Uterus (tissue), 3 donors: ENCODE measurements at regions not wholly inside any gene's neighbourhood (a gene's known extent, or its start where the extent isn't known, plus 50 kb on each side); places are given as distances from the start of the nearest gene placed in this dataset.

Experiments
- DNase-seq, 2 donors: peaks; one replicate each; pipeline ENCODE4 v3.0.0-alpha.2; 2019 to 2020
- H3K27ac ChIP-seq, 2 donors: fragments of 200-600 bp; sonication (generic); 1 replicate in 1 of 2; 2 replicates in 1 of 2; pipeline ENCODE4 v1.5.1; 2016 to 2018
- H3K27me3 ChIP-seq, 2 donors: fragments of 200-600 bp; sonication (generic); one replicate each; pipeline ENCODE4 v1.5.1; 2018 to 2019; ENCODE audit warnings: control low read depth in 1 of 2
- H3K36me3 ChIP-seq, 2 donors: fragments of 200-600 bp; sonication (generic); one replicate each; pipeline ENCODE4 v1.5.1; 2019; ENCODE audit warnings: control low read depth in 1 of 2
- H3K4me1 ChIP-seq, 2 donors: fragments of 200-600 bp; sonication (generic); one replicate each; pipeline ENCODE4 v1.5.1; 2018 to 2019; ENCODE audit warnings: control low read depth in 1 of 2
- H3K4me3 ChIP-seq, 2 donors: fragments of 200-600 bp; sonication (generic); 1 replicate in 1 of 2; 2 replicates in 1 of 2; pipeline ENCODE4 v1.5.1; 2018 to 2019; ENCODE audit warnings: mild to moderate bottlenecking in 1 of 2
- H3K9me3 ChIP-seq, 2 donors: fragments of 200-600 bp; sonication (generic); one replicate each; pipeline ENCODE4 v1.5.1; 2019; ENCODE audit warnings: control low read depth in 1 of 2
- POLR2A ChIP-seq, 2 donors: fragments of 450-650 bp; IDR thresholded peaks; one replicate each; pipeline ENCODE4 v1.6.1; 2016; ENCODE audit warnings: antibody characterized with exemption in 2 of 2, mild to moderate bottlenecking in 1 of 2, moderate library complexity in 1 of 2
- intact Hi-C: fragments of 100-400 bp; cut with DNase I; formaldehyde crosslinking; loops from one replicate; pipeline ENCODE4 v1.15.1; 2023; ENCODE audit warnings: low total_unique reads
- TF ChIP-seq, protein P1 (sequence below), 4 experiments: fragments of 200-600 bp in 2 of 4; fragments of 450-650 bp in 2 of 4; sonication (generic) in 2 of 4; IDR thresholded peaks; one replicate each; pipeline ENCODE4 v1.5.1; 2016 to 2019; ENCODE audit warnings: antibody characterized with exemption in 4 of 4, mild to moderate bottlenecking in 2 of 4, moderate library complexity in 1 of 4
- donor health status: DM: yes; HTN: yes; CAD: no.

DNA sequence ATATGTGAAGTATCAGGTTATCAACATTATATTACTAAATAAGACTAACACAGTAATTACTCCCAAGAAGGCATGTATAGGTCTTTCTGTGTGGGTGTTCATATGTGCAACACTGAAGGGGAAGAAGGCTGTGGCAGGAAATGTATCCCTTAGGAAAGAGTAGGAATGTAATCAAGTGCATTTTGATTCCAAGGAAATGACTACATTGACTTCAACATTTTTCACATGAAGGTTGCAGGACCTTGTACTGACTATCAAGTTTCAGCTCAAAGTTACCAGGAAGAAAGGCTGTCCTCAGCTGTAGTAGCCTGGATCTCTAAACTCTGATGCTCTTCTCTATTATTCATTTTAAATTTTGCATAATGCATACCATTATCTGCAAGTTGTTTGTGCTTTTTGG is 680.8 kb downstream of the NYAP2 start:
- intact Hi-C loops, result no loop called here
- no peak for DNase-seq

DNA sequence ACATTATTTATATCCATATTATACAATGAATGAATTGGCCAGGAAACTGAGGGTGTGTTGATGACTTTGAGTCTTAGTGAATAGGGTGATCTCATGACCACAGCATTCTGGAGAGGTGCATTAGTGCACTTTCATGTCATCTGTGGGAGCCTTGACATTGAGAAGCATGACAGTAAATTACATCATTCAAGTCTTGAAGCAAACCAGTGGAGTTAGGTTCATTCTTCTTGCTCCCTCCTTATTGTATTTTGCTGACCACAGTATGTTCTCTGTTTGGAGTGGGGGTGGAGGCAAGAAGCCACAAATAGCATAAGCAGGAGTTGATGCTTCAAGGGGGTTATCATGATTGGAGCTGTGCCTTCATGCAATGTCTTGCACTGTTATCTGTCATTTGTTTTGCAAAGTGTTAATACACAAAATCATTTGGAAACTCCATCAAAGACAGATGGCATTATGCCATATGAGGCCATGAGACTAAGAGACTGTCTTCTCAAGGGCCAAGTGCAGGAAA is 680.2 kb downstream of the NYAP2 start:
- H3K27ac ChIP-seq, result peak overlapping the region; percentile 1 to 40
- TF ChIP-seq, protein P1, sequence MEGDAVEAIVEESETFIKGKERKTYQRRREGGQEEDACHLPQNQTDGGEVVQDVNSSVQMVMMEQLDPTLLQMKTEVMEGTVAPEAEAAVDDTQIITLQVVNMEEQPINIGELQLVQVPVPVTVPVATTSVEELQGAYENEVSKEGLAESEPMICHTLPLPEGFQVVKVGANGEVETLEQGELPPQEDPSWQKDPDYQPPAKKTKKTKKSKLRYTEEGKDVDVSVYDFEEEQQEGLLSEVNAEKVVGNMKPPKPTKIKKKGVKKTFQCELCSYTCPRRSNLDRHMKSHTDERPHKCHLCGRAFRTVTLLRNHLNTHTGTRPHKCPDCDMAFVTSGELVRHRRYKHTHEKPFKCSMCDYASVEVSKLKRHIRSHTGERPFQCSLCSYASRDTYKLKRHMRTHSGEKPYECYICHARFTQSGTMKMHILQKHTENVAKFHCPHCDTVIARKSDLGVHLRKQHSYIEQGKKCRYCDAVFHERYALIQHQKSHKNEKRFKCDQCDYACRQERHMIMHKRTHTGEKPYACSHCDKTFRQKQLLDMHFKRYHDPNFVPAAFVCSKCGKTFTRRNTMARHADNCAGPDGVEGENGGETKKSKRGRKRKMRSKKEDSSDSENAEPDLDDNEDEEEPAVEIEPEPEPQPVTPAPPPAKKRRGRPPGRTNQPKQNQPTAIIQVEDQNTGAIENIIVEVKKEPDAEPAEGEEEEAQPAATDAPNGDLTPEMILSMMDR (IDR thresholded peaks at IDR 0.05), result no peak
- TF ChIP-seq POLR2A (IDR thresholded peaks at IDR 0.05), result no peak
- H3K4me1 ChIP-seq, result no peaks in the 10 kb centered on the region
- peak in 1 of 2 donors; percentile 28 for DNase-seq
- no peak overlapping the region for H3K4me3 ChIP-seq
- intact Hi-C loops, result no loop called here
- H3K27me3 ChIP-seq, result no peaks in the 10 kb centered on the region
- no peaks in the 10 kb centered on the region for H3K36me3 ChIP-seq
- no peaks in the 10 kb centered on the region for H3K9me3 ChIP-seq

More for the DNA sequence above, 680.8 kb downstream of the NYAP2 start:
- Histone ChIP-seq H3K36me3 (no peaks in the 10 kb centered on the region), H3K27ac (peak overlapping the region; percentile 1 to 40), H3K9me3 (no peaks in the 10 kb centered on the region), H3K27me3 (no peaks in the 10 kb centered on the region), H3K4me3 (no peak overlapping the region), H3K4me1 (no peaks in the 10 kb centered on the region)
- no peak for TF ChIP-seq POLR2A (IDR thresholded peaks at IDR 0.05)
- TF ChIP-seq, protein P1 (IDR thresholded peaks at IDR 0.05), result no peak

DNA sequence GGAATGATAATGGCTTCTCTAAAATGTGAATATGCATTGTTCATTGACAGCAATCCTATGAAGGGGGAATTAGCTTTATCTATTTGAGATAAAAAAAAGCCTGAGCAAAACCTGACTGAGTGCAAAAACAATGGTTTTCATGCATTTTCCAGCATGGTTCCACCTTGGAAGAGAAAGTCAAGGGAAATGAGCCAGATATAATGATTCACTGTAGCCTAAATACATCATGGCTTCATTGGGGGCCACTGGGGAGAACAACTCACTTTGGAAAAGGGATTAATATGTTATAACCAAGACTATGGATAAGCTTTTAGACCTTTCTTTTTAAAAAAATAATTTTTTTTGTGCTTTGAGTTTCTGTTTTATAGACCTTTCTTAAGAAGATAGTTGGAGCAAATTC is 679.7 kb downstream of the NYAP2 start:
- DNase-seq, result no peak
- no peaks in the 10 kb centered on the region for H3K4me1 ChIP-seq
- H3K36me3 ChIP-seq, result no peaks in the 10 kb centered on the region
- intact Hi-C loops, result no loop called here
- no peak overlapping the region for H3K4me3 ChIP-seq
- H3K9me3 ChIP-seq, result no peaks in the 10 kb centered on the region
- H3K27me3 ChIP-seq, result no peaks in the 10 kb centered on the region
- TF ChIP-seq POLR2A (IDR thresholded peaks at IDR 0.05), result no peak
- TF ChIP-seq, protein P1 (IDR thresholded peaks at IDR 0.05), result no peak
- H3K27ac ChIP-seq, result peak overlapping the region in 1 of 2 donors; percentile 40

DNA sequence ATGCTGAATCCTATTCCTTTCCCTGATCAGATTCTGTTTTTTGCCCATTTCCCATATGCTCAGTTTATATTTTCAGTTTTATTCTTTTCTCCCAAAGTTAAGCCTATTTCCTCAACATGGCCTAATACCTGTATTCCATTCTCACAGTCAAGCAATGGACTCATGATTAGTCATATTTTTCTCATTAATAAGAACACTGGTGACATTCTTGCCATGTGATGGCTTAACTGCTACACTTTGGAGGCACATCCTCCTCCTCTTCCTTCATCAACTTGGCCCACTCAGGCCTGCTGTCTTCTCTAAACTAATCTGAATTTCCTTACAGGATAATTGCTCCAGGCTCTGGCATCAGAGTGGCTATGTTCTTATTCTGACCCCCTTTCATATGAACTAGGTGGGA is 679.2 kb downstream of the NYAP2 start:
- no peak overlapping the region for H3K4me3 ChIP-seq
- H3K4me1 ChIP-seq, result no peaks in the 10 kb centered on the region
- no peaks in the 10 kb centered on the region for H3K27me3 ChIP-seq
- no peaks in the 10 kb centered on the region for H3K36me3 ChIP-seq
- intact Hi-C loops, result no loop called here
- no peak for DNase-seq
- no peaks in the 10 kb centered on the region for H3K9me3 ChIP-seq
- H3K27ac ChIP-seq, result peak overlapping the region in 1 of 2 donors; percentile 40
- no peak for TF ChIP-seq POLR2A (IDR thresholded peaks at IDR 0.05)
- TF ChIP-seq, protein P1 (IDR thresholded peaks at IDR 0.05), result no peak

DNA sequence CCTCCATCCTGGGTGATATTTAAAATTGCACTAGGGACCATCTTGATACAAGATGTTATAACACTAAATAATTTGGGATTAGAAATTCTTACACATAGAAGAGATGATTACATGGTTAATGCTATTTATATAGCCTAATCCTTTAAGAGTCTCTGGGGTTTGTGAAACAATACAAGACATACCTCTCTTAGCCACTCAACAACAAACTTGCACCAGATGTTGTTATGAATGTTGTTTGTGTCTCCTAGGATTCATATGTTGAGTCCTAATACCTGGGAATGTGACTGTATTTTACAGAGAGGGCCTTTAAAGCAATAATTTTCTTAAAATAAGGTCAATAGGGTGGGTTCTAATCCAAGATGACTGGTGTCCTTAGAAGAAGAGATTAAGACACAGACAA is 678.3 kb downstream of the NYAP2 start:
- H3K4me1 ChIP-seq, result no peaks in the 10 kb centered on the region
- no peak overlapping the region for H3K27ac ChIP-seq
- no peaks in the 10 kb centered on the region for H3K36me3 ChIP-seq
- TF ChIP-seq, protein P1 (IDR thresholded peaks at IDR 0.05), result no peak
- no peak for TF ChIP-seq POLR2A (IDR thresholded peaks at IDR 0.05)
- DNase-seq, result no peak
- no peaks in the 10 kb centered on the region for H3K9me3 ChIP-seq
- no peak overlapping the region for H3K4me3 ChIP-seq
- no peaks in the 10 kb centered on the region for H3K27me3 ChIP-seq
- intact Hi-C loops, result no loop called here
